Activated CD4-positive, alpha-beta T cell treated with anti-CD3 and anti-CD28 coated beads, Interleukin-2, amount 10 ng/mL, durations not matched to agents 24 days and 14 days (primary cell): ENCODE measurements at regions not wholly inside any gene's neighbourhood (a gene's known extent, or its start where the extent isn't known, plus 50 kb on each side); places are given as distances from the start of the nearest gene placed in this dataset.
"Not testable (repeated sequence)": the region's sequence is repeated elsewhere in the genome, so short reads cannot be mapped to it uniquely, and the experiment has no call there.

Source experiments
- DNase-seq: peaks from one replicate; pipeline ENCODE4 v3.0.0; 2022
- H3K27ac Mint-ChIP-seq: one replicate; pipeline ENCODE4 v1.8.0; 2022; ENCODE audit warnings: mild to moderate bottlenecking, mixed read lengths
- H3K27me3 Mint-ChIP-seq: one replicate; pipeline ENCODE4 v1.8.0; 2022; ENCODE audit warnings: mixed read lengths
- H3K36me3 Mint-ChIP-seq: one replicate; pipeline ENCODE4 v1.8.0; 2022; ENCODE audit warnings: low read depth, mild to moderate bottlenecking, mixed read lengths
- H3K4me1 Mint-ChIP-seq: one replicate; pipeline ENCODE4 v1.8.0; 2021; ENCODE audit warnings: mixed read lengths
- H3K4me3 Mint-ChIP-seq: one replicate; pipeline ENCODE4 v1.8.0; 2022; ENCODE audit warnings: mild to moderate bottlenecking, moderate library complexity, mixed read lengths
- H3K9me3 Mint-ChIP-seq: one replicate; pipeline ENCODE4 v1.8.0; 2021; ENCODE audit warnings: mixed read lengths
- intact Hi-C: fragments of 100-400 bp; cut with micrococcal nuclease; formaldehyde crosslinking; loops from one replicate; pipeline ENCODE4 v1.15.1; 2023

- H3K36me3 Mint-ChIP-seq: no peaks in the 10 kb centered on the region
- DNase-seq: no peak
- no peak overlapping the region for H3K4me3 Mint-ChIP-seq
- peaks cover 2% of the 10 kb centered on the region for H3K27me3 Mint-ChIP-seq
- H3K9me3 Mint-ChIP-seq: no peaks in the 10 kb centered on the region
- intact Hi-C loops: no loop called here
- H3K27ac Mint-ChIP-seq: no peak overlapping the region
- no peaks in the 10 kb centered on the region for H3K4me1 Mint-ChIP-seq
Observed at GRCh38 chr7:29619111-29619510, 55.5 kb downstream of the PRR15 start.

GRCh38 chr7:29619848-29620555, 56.4 kb downstream of the PRR15 start:
- Mint-ChIP-seq H3K9me3 (no peaks in the 10 kb centered on the region), H3K36me3 (no peaks in the 10 kb centered on the region), H3K4me1 (no peaks in the 10 kb centered on the region), H3K4me3 (no peak overlapping the region), H3K27me3 (peaks cover 5% of the 10 kb centered on the region), H3K27ac (no peak overlapping the region)
- no peak for DNase-seq
- intact Hi-C loops: no loop called here

- Mint-ChIP-seq H3K36me3 (no peaks in the 10 kb centered on the region), H3K4me1 (no peaks in the 10 kb centered on the region), H3K27ac (no peak overlapping the region), H3K9me3 (no peaks in the 10 kb centered on the region), H3K27me3 (peaks cover 5% of the 10 kb centered on the region), H3K4me3 (no peak overlapping the region)
- DNase-seq: no peak
- intact Hi-C loops: no loop called here
Observed at GRCh38 chr7:29620556-29620930, 56.9 kb downstream of the PRR15 start.

GRCh38 chr7:29622335-29623265, 59.0 kb downstream of the PRR15 start:
- H3K4me3 Mint-ChIP-seq: no peak overlapping the region
- no peaks in the 10 kb centered on the region for H3K36me3 Mint-ChIP-seq
- intact Hi-C loops: no loop called here
- no peaks in the 10 kb centered on the region for H3K4me1 Mint-ChIP-seq
- peaks cover 5% of the 10 kb centered on the region for H3K27me3 Mint-ChIP-seq
- H3K27ac Mint-ChIP-seq: no peak overlapping the region
- no peak for DNase-seq
- no peaks in the 10 kb centered on the region for H3K9me3 Mint-ChIP-seq

GRCh38 chr7:29623973-29624372, 60.3 kb downstream of the PRR15 start:
- no peaks in the 10 kb centered on the region for H3K9me3 Mint-ChIP-seq
- H3K27ac Mint-ChIP-seq: no peak overlapping the region
- H3K4me3 Mint-ChIP-seq: no peak overlapping the region
- no peak for DNase-seq
- no peaks in the 10 kb centered on the region for H3K4me1 Mint-ChIP-seq
- intact Hi-C loops: no loop called here
- no peaks in the 10 kb centered on the region for H3K36me3 Mint-ChIP-seq
- peaks cover 7% of the 10 kb centered on the region for H3K27me3 Mint-ChIP-seq

GRCh38 chr7:29626730-29627129, 63.1 kb downstream of the PRR15 start:
- H3K4me1 Mint-ChIP-seq: no peaks in the 10 kb centered on the region
- no peak overlapping the region for H3K27ac Mint-ChIP-seq
- no peaks in the 10 kb centered on the region for H3K36me3 Mint-ChIP-seq
- no peaks in the 10 kb centered on the region for H3K9me3 Mint-ChIP-seq
- H3K27me3 Mint-ChIP-seq: peaks cover 4% of the 10 kb centered on the region
- intact Hi-C loops: no loop called here
- DNase-seq: no peak
- no peak overlapping the region for H3K4me3 Mint-ChIP-seq

GRCh38 chr7:29627631-29628030, 64.0 kb downstream of the PRR15 start:
- DNase-seq: no peak
- Mint-ChIP-seq H3K27ac (no peak overlapping the region), H3K27me3 (peaks cover 4% of the 10 kb centered on the region), H3K4me3 (no peak overlapping the region), H3K9me3 (no peaks in the 10 kb centered on the region), H3K36me3 (no peaks in the 10 kb centered on the region), H3K4me1 (no peaks in the 10 kb centered on the region)
- intact Hi-C loops: no loop called here

GRCh38 chr7:29629507-29629906, 65.9 kb downstream of the PRR15 start:
- H3K4me3 Mint-ChIP-seq: no peak overlapping the region
- intact Hi-C loops: no loop called here
- H3K4me1 Mint-ChIP-seq: no peaks in the 10 kb centered on the region
- no peaks in the 10 kb centered on the region for H3K36me3 Mint-ChIP-seq
- H3K27ac Mint-ChIP-seq: no peak overlapping the region
- peaks cover 2% of the 10 kb centered on the region for H3K27me3 Mint-ChIP-seq
- DNase-seq: no peak
- no peaks in the 10 kb centered on the region for H3K9me3 Mint-ChIP-seq

GRCh38 chr7:29635067-29636008, 71.7 kb downstream of the PRR15 start:
- H3K4me1 Mint-ChIP-seq, H3K9me3 Mint-ChIP-seq, H3K4me3 Mint-ChIP-seq, H3K27me3 Mint-ChIP-seq, DNase-seq, H3K36me3 Mint-ChIP-seq, intact Hi-C loops, H3K27ac Mint-ChIP-seq: not testable (repeated sequence)

- no peaks in the 10 kb centered on the region for H3K9me3 Mint-ChIP-seq
- H3K4me1 Mint-ChIP-seq: no peaks in the 10 kb centered on the region
- intact Hi-C loops: no loop called here
Observed at GRCh38 chr7:29636009-29636351, 72.3 kb downstream of the PRR15 start.

GRCh38 chr7:29637374-29637773, 73.7 kb downstream of the PRR15 start:
- Mint-ChIP-seq H3K27me3 (no peaks in the 10 kb centered on the region), H3K4me1 (no peaks in the 10 kb centered on the region), H3K27ac (no peak overlapping the region), H3K36me3 (no peaks in the 10 kb centered on the region), H3K4me3 (no peak overlapping the region), H3K9me3 (no peaks in the 10 kb centered on the region)
- intact Hi-C loops: no loop called here
- DNase-seq: no peak

More at GRCh38 chr7:29636009-29636351, 72.3 kb downstream of the PRR15 start:
- no peak for DNase-seq
- Mint-ChIP-seq H3K27ac (no peak overlapping the region), H3K27me3 (no peaks in the 10 kb centered on the region), H3K4me3 (no peak overlapping the region), H3K36me3 (no peaks in the 10 kb centered on the region)

- H3K36me3 Mint-ChIP-seq, intact Hi-C loops: not testable (repeated sequence)
Observed at GRCh38 chr7:29638841-29639240, 75.2 kb downstream of the PRR15 start.

GRCh38 chr7:29639386-29639785, 75.8 kb downstream of the PRR15 start:
- intact Hi-C loops: no loop called here
- no peak for DNase-seq
- no peaks in the 10 kb centered on the region for H3K27me3 Mint-ChIP-seq
- no peak overlapping the region for H3K27ac Mint-ChIP-seq
- H3K9me3 Mint-ChIP-seq: no peaks in the 10 kb centered on the region
- H3K4me1 Mint-ChIP-seq: no peaks in the 10 kb centered on the region
- H3K4me3 Mint-ChIP-seq: no peak overlapping the region
- H3K36me3 Mint-ChIP-seq: no peaks in the 10 kb centered on the region

More at GRCh38 chr7:29638841-29639240, 75.2 kb downstream of the PRR15 start:
- not testable (repeated sequence) for H3K9me3 Mint-ChIP-seq, H3K27me3 Mint-ChIP-seq, H3K27ac Mint-ChIP-seq, H3K4me3 Mint-ChIP-seq, DNase-seq, H3K4me1 Mint-ChIP-seq
